ENCODE measurements at regions not wholly inside any gene's neighbourhood (a gene's known extent, or its start where the extent isn't known, plus 50 kb on each side); places are given as distances from the start of the nearest gene placed in this dataset.
"Not testable (repeated sequence)": the region's sequence is repeated elsewhere in the genome, so short reads cannot be mapped to it uniquely, and the experiment has no call there.

GRCh38 chr5:51172903-51173626 lies 210.2 kb upstream of the ISL1 start:
- no peak for DNase-seq

GRCh38 chr5:51181208-51181894 lies 201.9 kb upstream of the ISL1 start:
- no peak for DNase-seq

- no peak for DNase-seq
Measured at GRCh38 chr5:51185850-51186329, 197.4 kb upstream of the ISL1 start.

GRCh38 chr5:51188001-51188591 lies 195.2 kb upstream of the ISL1 start:
- DNase-seq = no peak

GRCh38 chr5:51194671-51195070 lies 188.6 kb upstream of the ISL1 start:
- no peak for DNase-seq

- DNase-seq = no peak
Measured at GRCh38 chr5:51201024-51201423, 182.2 kb upstream of the ISL1 start.

GRCh38 chr5:51201708-51202107 lies 181.5 kb upstream of the ISL1 start:
- no peak for DNase-seq

GRCh38 chr5:51202161-51202560 lies 181.1 kb upstream of the ISL1 start:
- no peak for DNase-seq

GRCh38 chr5:51203598-51203997 lies 179.7 kb upstream of the ISL1 start:
- no peak for DNase-seq

GRCh38 chr5:51208296-51208695 lies 175.0 kb upstream of the ISL1 start:
- DNase-seq = no peak

GRCh38 chr5:51214746-51215145 lies 168.5 kb upstream of the ISL1 start:
- DNase-seq = no peak

GRCh38 chr5:51225789-51226742 lies 157.2 kb upstream of the ISL1 start:
- DNase-seq = no peak

GRCh38 chr5:51227963-51228470 lies 155.2 kb upstream of the ISL1 start:
- DNase-seq = no peak

GRCh38 chr5:51230336-51230735 lies 152.9 kb upstream of the ISL1 start:
- DNase-seq = no peak

- DNase-seq = no peak
Measured at GRCh38 chr5:51242456-51242855, 140.8 kb upstream of the ISL1 start.

- DNase-seq = not testable (repeated sequence)
Measured at GRCh38 chr5:51250957-51251356, 132.3 kb upstream of the ISL1 start.

GRCh38 chr5:51271261-51271660 lies 112.0 kb upstream of the ISL1 start:
- no peak for DNase-seq

- DNase-seq = no peak
Measured at GRCh38 chr5:51273021-51273420, 110.2 kb upstream of the ISL1 start.

- DNase-seq = no peak
Measured at GRCh38 chr5:51273871-51274270, 109.4 kb upstream of the ISL1 start.

- no peak for DNase-seq
Measured at GRCh38 chr5:51275428-51275827, 107.8 kb upstream of the ISL1 start.

GRCh38 chr5:51276250-51276649 lies 107.0 kb upstream of the ISL1 start:
- DNase-seq = no peak

- DNase-seq = no peak
Measured at GRCh38 chr5:51278539-51278938, 104.7 kb upstream of the ISL1 start.
